PC-3 (cell line): ENCODE measurements at regions not wholly inside any gene's neighbourhood (a gene's known extent, or its start where the extent isn't known, plus 50 kb on each side); places are given as distances from the start of the nearest gene placed in this dataset.

Experiments used
- EZH2 ChIP-seq: fragments of 300-600 bp; sonication (generic); IDR thresholded peaks from one replicate; pipeline ENCODE4 v1.6.1; 2017; ENCODE audit warnings: antibody characterized with exemption, mild to moderate bottlenecking, low read length; ENCODE audit not compliant: unreplicated experiment
- EZH2phosphoT487 ChIP-seq: fragments of 300-600 bp; sonication (generic); IDR thresholded peaks from 2 replicates; pipeline ENCODE4 v1.6.1; 2018; ENCODE audit warnings: mild to moderate bottlenecking, antibody characterized with exemption, low read length, borderline replicate concordance
- TF ChIP-seq, protein P1 (sequence below): fragments of 300-600 bp; sonication (generic); conservative IDR thresholded peaks from 2 replicates; pipeline ENCODE4 v1.5.1; 2017; ENCODE audit warnings: antibody characterized with exemption, low read depth, mild to moderate bottlenecking, low read length

DNA sequence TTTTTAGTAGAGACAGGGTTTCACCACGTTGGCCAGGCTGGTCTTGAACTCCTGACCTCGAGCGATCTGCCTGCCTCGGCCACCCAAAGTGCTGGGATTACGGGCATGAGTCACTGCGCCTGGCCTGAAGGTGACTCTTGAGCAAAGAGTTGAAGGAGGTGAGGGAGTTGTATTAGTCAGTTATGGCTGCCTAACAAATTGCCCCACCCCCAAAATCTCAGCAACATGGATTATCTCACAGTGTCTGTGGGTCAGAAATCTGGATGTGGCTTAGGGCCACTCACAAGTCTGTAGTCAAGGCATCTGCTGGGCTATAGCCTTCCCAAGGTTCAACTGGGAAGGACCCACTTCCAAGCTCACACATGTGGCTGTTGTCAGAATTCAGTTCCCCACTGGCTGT, 52.8 kb upstream of the ADGRE5 start:
- TF ChIP-seq, protein P1, sequence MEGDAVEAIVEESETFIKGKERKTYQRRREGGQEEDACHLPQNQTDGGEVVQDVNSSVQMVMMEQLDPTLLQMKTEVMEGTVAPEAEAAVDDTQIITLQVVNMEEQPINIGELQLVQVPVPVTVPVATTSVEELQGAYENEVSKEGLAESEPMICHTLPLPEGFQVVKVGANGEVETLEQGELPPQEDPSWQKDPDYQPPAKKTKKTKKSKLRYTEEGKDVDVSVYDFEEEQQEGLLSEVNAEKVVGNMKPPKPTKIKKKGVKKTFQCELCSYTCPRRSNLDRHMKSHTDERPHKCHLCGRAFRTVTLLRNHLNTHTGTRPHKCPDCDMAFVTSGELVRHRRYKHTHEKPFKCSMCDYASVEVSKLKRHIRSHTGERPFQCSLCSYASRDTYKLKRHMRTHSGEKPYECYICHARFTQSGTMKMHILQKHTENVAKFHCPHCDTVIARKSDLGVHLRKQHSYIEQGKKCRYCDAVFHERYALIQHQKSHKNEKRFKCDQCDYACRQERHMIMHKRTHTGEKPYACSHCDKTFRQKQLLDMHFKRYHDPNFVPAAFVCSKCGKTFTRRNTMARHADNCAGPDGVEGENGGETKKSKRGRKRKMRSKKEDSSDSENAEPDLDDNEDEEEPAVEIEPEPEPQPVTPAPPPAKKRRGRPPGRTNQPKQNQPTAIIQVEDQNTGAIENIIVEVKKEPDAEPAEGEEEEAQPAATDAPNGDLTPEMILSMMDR = no peak
- TF ChIP-seq EZH2 (no peak), EZH2phosphoT487 (no peak)
